ENCODE measurements at regions not wholly inside any gene's neighbourhood (a gene's known extent, or its start where the extent isn't known, plus 50 kb on each side); places are given as distances from the start of the nearest gene placed in this dataset.
"Not testable (repeated sequence)": the region's sequence is repeated elsewhere in the genome, so short reads cannot be mapped to it uniquely, and the experiment has no call there.

- no peak for DNase-seq
Measured at GRCh38 chr7:41459623-41460261, 243.1 kb downstream of the INHBA start.

- no peak for DNase-seq
Measured at GRCh38 chr7:41459183-41459582, 243.7 kb downstream of the INHBA start.

GRCh38 chr7:41457832-41458437, 245.0 kb downstream of the INHBA start:
- no peak for DNase-seq

GRCh38 chr7:41451826-41452225, 251.1 kb downstream of the INHBA start:
- DNase-seq: no peak

- DNase-seq: no peak
Measured at GRCh38 chr7:41449694-41450093, 253.2 kb downstream of the INHBA start.

- DNase-seq: no peak
Measured at GRCh38 chr7:41449286-41449685, 253.6 kb downstream of the INHBA start.

- no peak for DNase-seq
Measured at GRCh38 chr7:41448104-41448503, 254.8 kb downstream of the INHBA start.

GRCh38 chr7:41447450-41448042, 255.3 kb downstream of the INHBA start:
- DNase-seq: no peak

- no peak for DNase-seq
Measured at GRCh38 chr7:41446606-41447449, 256.1 kb downstream of the INHBA start.

GRCh38 chr7:41445946-41446345, 256.9 kb downstream of the INHBA start:
- DNase-seq: no peak

- DNase-seq: no peak
Measured at GRCh38 chr7:41445432-41445831, 257.5 kb downstream of the INHBA start.

GRCh38 chr7:41439515-41439879, 263.4 kb downstream of the INHBA start:
- DNase-seq: no peak

GRCh38 chr7:41438705-41439514, 264.0 kb downstream of the INHBA start:
- DNase-seq: no peak

- no peak for DNase-seq
Measured at GRCh38 chr7:41437257-41438196, 265.4 kb downstream of the INHBA start.

GRCh38 chr7:41436139-41436538, 266.8 kb downstream of the INHBA start:
- no peak for DNase-seq

GRCh38 chr7:41435020-41435419, 267.9 kb downstream of the INHBA start:
- not testable (repeated sequence) for DNase-seq

GRCh38 chr7:41431671-41432070, 271.2 kb downstream of the INHBA start:
- no peak for DNase-seq

- DNase-seq: no peak
Measured at GRCh38 chr7:41428381-41428780, 274.5 kb downstream of the INHBA start.

- no peak for DNase-seq
Measured at GRCh38 chr7:41425926-41426325, 277.0 kb downstream of the INHBA start.

- DNase-seq: no peak
Measured at GRCh38 chr7:41421056-41421455, 281.8 kb downstream of the INHBA start.

GRCh38 chr7:41420421-41420820, 282.5 kb downstream of the INHBA start:
- no peak for DNase-seq

- DNase-seq: no peak
Measured at GRCh38 chr7:41418337-41418736, 284.6 kb downstream of the INHBA start.
